SKM-1 (cell line): ENCODE measurements at regions not wholly inside any gene's neighbourhood (a gene's known extent, or its start where the extent isn't known, plus 50 kb on each side); places are given as distances from the start of the nearest gene placed in this dataset.
A peak's percentile ranks its signal among the peaks of the same experiment; 100 is the strongest.

Experiments
- DNase-seq: peaks from one replicate; lab custom pipeline; 2025; ENCODE audit not compliant: unreplicated experiment; lab: John Stamatoyannopoulos, UW

GRCh38 chr11:76721755-76722677 lies 51.5 kb upstream of the LRRC32 start:
- peak; percentile 28 for DNase-seq

- DNase-seq, result no peak
These were observed 52.6 kb upstream of the LRRC32 start for GRCh38 chr11:76723142-76723541.

- DNase-seq, result no peak
These were observed 53.0 kb upstream of the LRRC32 start for GRCh38 chr11:76723548-76723947.

- DNase-seq, result no peak
These were observed 53.7 kb upstream of the LRRC32 start for GRCh38 chr11:76724171-76724768.

- no peak for DNase-seq
These were observed 54.9 kb upstream of the TSKU start for GRCh38 chr11:76728227-76728626.

- DNase-seq, result no peak
These were observed 54.4 kb upstream of the TSKU start for GRCh38 chr11:76728778-76729177.

GRCh38 chr11:76729214-76729613 lies 53.9 kb upstream of the TSKU start:
- no peak for DNase-seq

GRCh38 chr11:76730887-76731565 lies 52.1 kb upstream of the TSKU start:
- DNase-seq, result no peak

- DNase-seq, result no peak
These were observed 50.5 kb upstream of the TSKU start for GRCh38 chr11:76732643-76733042.
